T-cell (primary cell): ENCODE measurements at regions not wholly inside any gene's neighbourhood (a gene's known extent, or its start where the extent isn't known, plus 50 kb on each side); places are given as distances from the start of the nearest gene placed in this dataset.
A peak's percentile ranks its signal among the peaks of the same experiment; 100 is the strongest.

Experiments
- ATAC-seq, 4 experiments: fragments of 200-7000 bp in 3 of 4; fragments of 150-1000 bp in 1 of 4; cut with Tn5 transposase; replicated peaks in 1 of 4; 1 replicate in 3 of 4; 2 replicates in 1 of 4; pipeline ENCODE4 v1.10.0; 2021; ENCODE audit warnings: moderate library complexity in 3 of 4, mild to moderate bottlenecking in 2 of 4, moderate number of reproducible peaks in 1 of 4
- CTCF ChIA-PET, 2 donors: fragments of 300-600 bp; sonication (Branson Sonifier 250); formaldehyde crosslinking; loops; one replicate each; lab custom pipeline; 2022; ENCODE audit warnings: antibody characterized with exemption in 2 of 2; lab: Charles Lee
- POLR2A ChIA-PET, 2 donors: fragments of 300-600 bp; sonication (Branson Sonifier 250); formaldehyde crosslinking; loops; one replicate each; lab custom pipeline; 2022; ENCODE audit warnings: antibody characterized with exemption in 2 of 2; lab: Charles Lee
- DNase-seq, 35 experiments: peaks; one replicate each; pipeline versions ENCODE4 v3.0.0 to v3.0.0-alpha.2; 2013 to 2023
- H3K27ac ChIP-seq: one replicate; pipeline ENCODE4 v1.5.1; 2013; ENCODE audit warnings: low read length
- H3K27me3 ChIP-seq, 2 experiments: replicated peaks in 1 of 2; 1 replicate in 1 of 2; 2 replicates in 1 of 2; pipeline versions ENCODE4 v1.6.1 to v1.7.0; 2013; ENCODE audit warnings: low read length in 1 of 2, mixed read lengths in 1 of 2; ENCODE audit not compliant: control insufficient read depth in 2 of 2, insufficient read depth in 2 of 2; ENCODE audit errors: extremely low read depth in 1 of 2
- H3K36me3 ChIP-seq, 2 donors: 1 replicate in 1 of 2; 2 replicates in 1 of 2; pipeline versions ENCODE4 v1.6.1 to v1.7.0; 2013; ENCODE audit warnings: low read length in 1 of 2; ENCODE audit not compliant: control insufficient read depth in 2 of 2, insufficient read depth in 1 of 2; ENCODE audit errors: extremely low read depth in 1 of 2
- H3K4me1 ChIP-seq, 2 experiments: 1 replicate in 1 of 2; 2 replicates in 1 of 2; pipeline versions ENCODE4 v1.6.1 to v1.7.0; 2013; ENCODE audit warnings: low read length in 2 of 2, mixed read lengths in 1 of 2; ENCODE audit not compliant: insufficient read depth in 2 of 2, control insufficient read depth in 1 of 2; ENCODE audit errors: extremely low read depth in 1 of 2
- H3K4me3 ChIP-seq, 2 donors: 1 replicate in 1 of 2; 2 replicates in 1 of 2; pipeline versions ENCODE4 v1.5.1 to v1.7.0; 2013; ENCODE audit warnings: mild to moderate bottlenecking in 2 of 2, low read length in 1 of 2, moderate library complexity in 1 of 2; ENCODE audit not compliant: control insufficient read depth in 1 of 2; ENCODE audit errors: extremely low read depth in 1 of 2
- H3K9me3 ChIP-seq: 2 replicates; pipeline ENCODE4 v1.7.0; 2013
- H3K27ac Mint-ChIP-seq, 2 donors: one replicate each; pipeline ENCODE4 v1.8.0; 2020 to 2021; ENCODE audit warnings: mild to moderate bottlenecking in 2 of 2, mixed read lengths in 2 of 2
- H3K27me3 Mint-ChIP-seq, 2 donors: one replicate each; pipeline ENCODE4 v1.8.0; 2021 to 2022; ENCODE audit warnings: mixed read lengths in 2 of 2
- H3K36me3 Mint-ChIP-seq: one replicate; pipeline ENCODE4 v1.8.0; 2021; ENCODE audit warnings: mixed read lengths
- H3K4me1 Mint-ChIP-seq, 3 donors: one replicate each; pipeline ENCODE4 v1.8.0; 2020 to 2022; ENCODE audit warnings: mixed read lengths in 3 of 3, mild to moderate bottlenecking in 1 of 3
- H3K4me3 Mint-ChIP-seq, 3 donors: one replicate each; pipeline ENCODE4 v1.8.0; 2020 to 2022; ENCODE audit warnings: mild to moderate bottlenecking in 3 of 3, mixed read lengths in 3 of 3, moderate library complexity in 3 of 3
- H3K9me3 Mint-ChIP-seq, 3 donors: one replicate each; pipeline ENCODE4 v1.8.0; 2020 to 2022; ENCODE audit warnings: mixed read lengths in 3 of 3
- WGBS: methylation state at CpG from one replicate; pipeline ENCODE4 v1.1.5; 2013; ENCODE audit warnings: missing lambda C conversion rate; ENCODE audit not compliant: insufficient coverage; 5-methylcytosine and 5-hydroxymethylcytosine counted together

- Histone ChIP-seq H3K4me3 (no peak overlapping the region), H3K36me3 (no peaks in the 10 kb centered on the region), H3K27me3 (no peaks in the 10 kb centered on the region), H3K9me3 (no peaks in the 10 kb centered on the region), H3K4me1 (no peaks in the 10 kb centered on the region), H3K27ac (no peak overlapping the region)
- H3K4me1 Mint-ChIP-seq: no peaks in the 10 kb centered on the region
- H3K27me3 Mint-ChIP-seq: peaks cover 8 to 9% of the 10 kb centered on the region in 2 donors
- ATAC-seq (no peak), DNase-seq (peak in 1 of 35 experiments; percentile 14)
- H3K9me3 Mint-ChIP-seq: no peaks in the 10 kb centered on the region
- 79% methylated on average over 12 of the region's 19 CpGs for WGBS
- no peak overlapping the region for H3K27ac Mint-ChIP-seq
- ChIA-PET POLR2A (no interaction called here), CTCF (interaction anchor here in 1 of 2 donors (0.6 kb wide), 1 partner anchor 32 kb away, joined by 3 read pairs; no protein-coding TSS in a partner anchor)
- H3K36me3 Mint-ChIP-seq: no peaks in the 10 kb centered on the region
- no peak overlapping the region for H3K4me3 Mint-ChIP-seq
These were observed 215.1 kb downstream of the DLL1 start for GRCh38 chr6:170075659-170076223.

GRCh38 chr6:170074907-170075306 lies 216.0 kb downstream of the DLL1 start:
- WGBS: 96% methylated on average over 16 of the region's 17 CpGs
- Histone ChIP-seq H3K27ac (no peak overlapping the region), H3K27me3 (no peaks in the 10 kb centered on the region), H3K9me3 (no peaks in the 10 kb centered on the region), H3K4me1 (no peaks in the 10 kb centered on the region), H3K36me3 (no peaks in the 10 kb centered on the region), H3K4me3 (no peak overlapping the region)
- Mint-ChIP-seq H3K36me3 (no peaks in the 10 kb centered on the region), H3K4me3 (no peak overlapping the region), H3K4me1 (no peaks in the 10 kb centered on the region), H3K9me3 (peaks cover 0 to 6% (median 4%) of the 10 kb centered on the region in 3 donors), H3K27me3 (peaks cover 9 to 12% of the 10 kb centered on the region in 2 donors), H3K27ac (no peak overlapping the region)
- ATAC-seq (no peak), DNase-seq (no peak)
- ChIA-PET POLR2A (no interaction called here), CTCF (no interaction called here)

GRCh38 chr6:170074435-170074834 lies 216.4 kb downstream of the DLL1 start:
- no peak overlapping the region for H3K4me3 ChIP-seq
- no peaks in the 10 kb centered on the region for H3K4me1 ChIP-seq
- H3K27ac Mint-ChIP-seq: no peak overlapping the region
- no peaks in the 10 kb centered on the region for H3K4me1 Mint-ChIP-seq
- no peaks in the 10 kb centered on the region for H3K36me3 Mint-ChIP-seq
- no peak for DNase-seq
- peaks cover 9 to 12% of the 10 kb centered on the region in 2 donors for H3K27me3 Mint-ChIP-seq
- peaks cover 4 to 8% (median 6%) of the 10 kb centered on the region in 3 donors for H3K9me3 Mint-ChIP-seq
- no peak overlapping the region for H3K27ac ChIP-seq
- H3K27me3 ChIP-seq: no peaks in the 10 kb centered on the region
- ATAC-seq: no peak
- ChIA-PET POLR2A (no interaction called here), CTCF (interaction anchor here in 1 of 2 donors (0.5 kb wide), 1 partner anchor 259 kb away, joined by 4 read pairs; no protein-coding TSS in a partner anchor)
- H3K9me3 ChIP-seq: no peaks in the 10 kb centered on the region
- 94% methylated on average over 6 of the region's 6 CpGs for WGBS
- H3K36me3 ChIP-seq: no peaks in the 10 kb centered on the region
- H3K4me3 Mint-ChIP-seq: no peak overlapping the region

- DNase-seq (no peak), ATAC-seq (no peak)
- Histone ChIP-seq H3K27ac (no peak overlapping the region), H3K36me3 (no peaks in the 10 kb centered on the region), H3K9me3 (no peaks in the 10 kb centered on the region), H3K4me3 (no peak overlapping the region), H3K27me3 (peaks cover 0 to under 1% of the 10 kb centered on the region in 2 experiments), H3K4me1 (no peaks in the 10 kb centered on the region)
- peaks cover 11 to 12% of the 10 kb centered on the region in 2 donors for H3K27me3 Mint-ChIP-seq
- no peaks in the 10 kb centered on the region for H3K4me1 Mint-ChIP-seq
- no peak overlapping the region for H3K27ac Mint-ChIP-seq
- peaks cover 6 to 12% (median 7%) of the 10 kb centered on the region in 3 donors for H3K9me3 Mint-ChIP-seq
- H3K36me3 Mint-ChIP-seq: no peaks in the 10 kb centered on the region
- ChIA-PET CTCF (no interaction called here), POLR2A (no interaction called here)
- H3K4me3 Mint-ChIP-seq: no peak overlapping the region
- 100% methylated on average over 5 of the region's 13 CpGs for WGBS
These were observed 217.0 kb downstream of the DLL1 start for GRCh38 chr6:170073846-170074245.

GRCh38 chr6:170072246-170072645 lies 218.6 kb downstream of the DLL1 start:
- ChIA-PET POLR2A (no interaction called here), CTCF (no interaction called here)
- H3K9me3 ChIP-seq: no peaks in the 10 kb centered on the region
- H3K27ac Mint-ChIP-seq: no peak overlapping the region
- 88% methylated on average over 7 of the region's 11 CpGs for WGBS
- no peak overlapping the region for H3K27ac ChIP-seq
- no peaks in the 10 kb centered on the region for H3K4me1 Mint-ChIP-seq
- no peaks in the 10 kb centered on the region for H3K36me3 ChIP-seq
- no peaks in the 10 kb centered on the region for H3K36me3 Mint-ChIP-seq
- H3K4me1 ChIP-seq: no peaks in the 10 kb centered on the region
- H3K27me3 Mint-ChIP-seq: peaks cover 11 to 12% of the 10 kb centered on the region in 2 donors
- ATAC-seq (no peak), DNase-seq (no peak)
- H3K4me3 Mint-ChIP-seq: no peak overlapping the region
- peaks cover 6 to 12% (median 7%) of the 10 kb centered on the region in 3 donors for H3K9me3 Mint-ChIP-seq
- peaks cover 0 to 16% of the 10 kb centered on the region in 2 experiments for H3K27me3 ChIP-seq
- H3K4me3 ChIP-seq: no peak overlapping the region

- ChIA-PET CTCF (no interaction called here), POLR2A (no interaction called here)
- Histone ChIP-seq H3K9me3 (no peaks in the 10 kb centered on the region), H3K4me1 (no peaks in the 10 kb centered on the region), H3K27ac (no peak overlapping the region), H3K27me3 (peaks cover 0 to 22% of the 10 kb centered on the region in 2 experiments), H3K4me3 (no peak overlapping the region), H3K36me3 (no peaks in the 10 kb centered on the region)
- no peaks in the 10 kb centered on the region for H3K36me3 Mint-ChIP-seq
- H3K4me3 Mint-ChIP-seq: no peak overlapping the region
- ATAC-seq (no peak), DNase-seq (no peak)
- peaks cover 15 to 18% of the 10 kb centered on the region in 2 donors for H3K27me3 Mint-ChIP-seq
- H3K27ac Mint-ChIP-seq: no peak overlapping the region
- H3K4me1 Mint-ChIP-seq: no peaks in the 10 kb centered on the region
- 67% methylated on average over 1 of the region's 3 CpGs for WGBS
- peaks cover 6 to 12% (median 7%) of the 10 kb centered on the region in 3 donors for H3K9me3 Mint-ChIP-seq
These were observed 221.3 kb downstream of the DLL1 start for GRCh38 chr6:170069611-170070010.
